Astrocyte (in vitro differentiated cells and primary cell): ENCODE measurements at regions not wholly inside any gene's neighbourhood (a gene's known extent, or its start where the extent isn't known, plus 50 kb on each side); places are given as distances from the start of the nearest gene placed in this dataset.

Experiments used
- DNase-seq: peaks from one replicate; pipeline ENCODE4 v3.0.0-alpha.2; 2010; ENCODE audit warnings: low read depth
- FAIRE-seq: peaks from 2 replicates; lab custom pipeline; 2011; peaks lifted over from hg19 to GRCh38; lab: Jason Lieb, UNC
- H2AFZ ChIP-seq: 2 replicates; pipeline ENCODE4 v1.6.0; 2012; ENCODE audit warnings: low read depth, low read length, inconsistent platforms
- H3K27ac ChIP-seq: 2 replicates; pipeline ENCODE4 v1.5.1; 2011; ENCODE audit warnings: low read depth, low read length, inconsistent platforms
- H3K27me3 ChIP-seq: 2 replicates; pipeline ENCODE4 v1.6.0; 2011; ENCODE audit warnings: low read length, inconsistent platforms; ENCODE audit not compliant: insufficient read depth
- H3K36me3 ChIP-seq: 2 replicates; pipeline ENCODE4 v1.5.1; 2011; ENCODE audit warnings: low read length, inconsistent platforms; ENCODE audit not compliant: insufficient read depth
- H3K4me1 ChIP-seq: 2 replicates; pipeline ENCODE4 v1.5.1; 2011; ENCODE audit warnings: low read length, inconsistent platforms; ENCODE audit not compliant: insufficient read depth
- H3K4me2 ChIP-seq: 2 replicates; pipeline ENCODE4 v1.6.0; 2012; ENCODE audit warnings: low read length, inconsistent platforms
- H3K4me3 ChIP-seq: 2 replicates; pipeline ENCODE4 v1.5.1; 2011; ENCODE audit warnings: low read depth, mild to moderate bottlenecking, low read length, inconsistent platforms; ENCODE audit not compliant: insufficient read depth
- H3K79me2 ChIP-seq: 2 replicates; pipeline ENCODE4 v1.6.0; 2012; ENCODE audit warnings: mild to moderate bottlenecking, low read length, inconsistent platforms; ENCODE audit not compliant: insufficient read depth
- H3K9ac ChIP-seq: 2 replicates; pipeline ENCODE4 v1.6.0; 2012; ENCODE audit warnings: mild to moderate bottlenecking, low read length, inconsistent platforms
- H3K9me3 ChIP-seq: 2 replicates; pipeline ENCODE4 v1.5.1; 2012; ENCODE audit warnings: low read depth, mild to moderate bottlenecking, low read length, inconsistent platforms; ENCODE audit not compliant: insufficient read depth
- H4K20me1 ChIP-seq: 2 replicates; pipeline ENCODE4 v1.6.0; 2012; ENCODE audit warnings: low read length, inconsistent platforms; ENCODE audit not compliant: insufficient read depth
- H3K27ac Mint-ChIP-seq: one replicate; pipeline ENCODE4 v1.8.0; 2021; ENCODE audit warnings: mild to moderate bottlenecking, mixed read lengths; ENCODE audit not compliant: unreplicated experiment
- H3K27me3 Mint-ChIP-seq: one replicate; pipeline ENCODE4 v1.8.0; 2021; ENCODE audit warnings: low read depth, mixed read lengths; ENCODE audit not compliant: unreplicated experiment
- H3K36me3 Mint-ChIP-seq: one replicate; pipeline ENCODE4 v1.8.0; 2021; ENCODE audit warnings: low read depth, mixed read lengths; ENCODE audit not compliant: unreplicated experiment
- H3K4me1 Mint-ChIP-seq: one replicate; pipeline ENCODE4 v1.8.0; 2021; ENCODE audit warnings: low read depth, mixed read lengths; ENCODE audit not compliant: unreplicated experiment
- H3K4me3 Mint-ChIP-seq: one replicate; pipeline ENCODE4 v1.8.0; 2021; ENCODE audit warnings: mild to moderate bottlenecking, moderate library complexity, mixed read lengths; ENCODE audit not compliant: unreplicated experiment
- H3K9me3 Mint-ChIP-seq: one replicate; pipeline ENCODE4 v1.8.0; 2021; ENCODE audit warnings: mild to moderate bottlenecking, mixed read lengths; ENCODE audit not compliant: unreplicated experiment
- EZH2 ChIP-seq: IDR thresholded peaks from 2 replicates; pipeline ENCODE4 v1.6.1; 2012; ENCODE audit warnings: mild to moderate bottlenecking, low read length, inconsistent platforms; ENCODE audit not compliant: insufficient read depth
- TF ChIP-seq, protein P1 (sequence below): IDR thresholded peaks from 2 replicates; pipeline ENCODE4 v1.5.1; 2011; ENCODE audit warnings: low read depth, mild to moderate bottlenecking, inconsistent platforms, low read length, moderate library complexity; ENCODE audit not compliant: insufficient read depth

DNA sequence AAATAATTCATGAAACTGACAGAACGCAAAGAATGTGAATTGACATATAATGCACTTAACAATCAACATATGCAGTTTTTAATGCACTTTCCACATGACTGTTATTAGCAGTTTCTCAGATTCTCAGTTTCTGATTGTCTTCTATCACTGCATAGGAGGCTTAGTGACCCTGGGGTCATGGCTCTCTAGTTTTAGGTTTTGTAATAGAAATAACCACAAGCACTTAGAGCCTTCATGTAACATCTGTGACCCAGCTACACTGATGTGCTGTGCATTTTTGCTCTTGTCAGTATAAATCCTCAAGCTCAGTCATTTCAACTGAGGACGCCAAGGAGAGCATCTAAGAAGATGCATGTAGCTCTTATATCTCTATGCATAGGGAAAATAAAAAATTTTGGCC is 163.1 kb upstream of the IZUMO3 start:
- Histone ChIP-seq H4K20me1 (no peaks in the 10 kb centered on the region), H3K27me3 (no peaks in the 10 kb centered on the region), H2AFZ (no peak overlapping the region), H3K4me2 (no peak overlapping the region), H3K4me1 (no peaks in the 10 kb centered on the region), H3K9ac (no peak overlapping the region), H3K79me2 (no peaks in the 10 kb centered on the region), H3K4me3 (no peak overlapping the region), H3K27ac (no peak overlapping the region), H3K36me3 (no peaks in the 10 kb centered on the region), H3K9me3 (no peaks in the 10 kb centered on the region)
- no peaks in the 10 kb centered on the region for H3K36me3 Mint-ChIP-seq
- no peak for TF ChIP-seq EZH2
- DNase-seq, result no peak
- no peaks in the 10 kb centered on the region for H3K27me3 Mint-ChIP-seq
- H3K27ac Mint-ChIP-seq, result no peak overlapping the region
- no peaks in the 10 kb centered on the region for H3K4me1 Mint-ChIP-seq
- no peaks in the 10 kb centered on the region for H3K9me3 Mint-ChIP-seq
- FAIRE-seq, result no peak
- H3K4me3 Mint-ChIP-seq, result no peak overlapping the region

GRCh38 chr9:24698881-24699518 is 153.3 kb upstream of the IZUMO3 start:
- H3K36me3 ChIP-seq, result no peaks in the 10 kb centered on the region
- H3K79me2 ChIP-seq, result no peaks in the 10 kb centered on the region
- DNase-seq (no peak), FAIRE-seq (no peak)
- no peaks in the 10 kb centered on the region for H3K4me1 Mint-ChIP-seq
- no peaks in the 10 kb centered on the region for H3K27me3 Mint-ChIP-seq
- no peak overlapping the region for H3K4me2 ChIP-seq
- no peaks in the 10 kb centered on the region for H3K36me3 Mint-ChIP-seq
- H3K27me3 ChIP-seq, result no peaks in the 10 kb centered on the region
- no peak for TF ChIP-seq EZH2
- TF ChIP-seq, protein P1, sequence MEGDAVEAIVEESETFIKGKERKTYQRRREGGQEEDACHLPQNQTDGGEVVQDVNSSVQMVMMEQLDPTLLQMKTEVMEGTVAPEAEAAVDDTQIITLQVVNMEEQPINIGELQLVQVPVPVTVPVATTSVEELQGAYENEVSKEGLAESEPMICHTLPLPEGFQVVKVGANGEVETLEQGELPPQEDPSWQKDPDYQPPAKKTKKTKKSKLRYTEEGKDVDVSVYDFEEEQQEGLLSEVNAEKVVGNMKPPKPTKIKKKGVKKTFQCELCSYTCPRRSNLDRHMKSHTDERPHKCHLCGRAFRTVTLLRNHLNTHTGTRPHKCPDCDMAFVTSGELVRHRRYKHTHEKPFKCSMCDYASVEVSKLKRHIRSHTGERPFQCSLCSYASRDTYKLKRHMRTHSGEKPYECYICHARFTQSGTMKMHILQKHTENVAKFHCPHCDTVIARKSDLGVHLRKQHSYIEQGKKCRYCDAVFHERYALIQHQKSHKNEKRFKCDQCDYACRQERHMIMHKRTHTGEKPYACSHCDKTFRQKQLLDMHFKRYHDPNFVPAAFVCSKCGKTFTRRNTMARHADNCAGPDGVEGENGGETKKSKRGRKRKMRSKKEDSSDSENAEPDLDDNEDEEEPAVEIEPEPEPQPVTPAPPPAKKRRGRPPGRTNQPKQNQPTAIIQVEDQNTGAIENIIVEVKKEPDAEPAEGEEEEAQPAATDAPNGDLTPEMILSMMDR, result no peak
- H3K4me3 Mint-ChIP-seq, result no peak overlapping the region
- no peak overlapping the region for H3K4me3 ChIP-seq
- H3K4me1 ChIP-seq, result no peaks in the 10 kb centered on the region
- H3K9me3 Mint-ChIP-seq, result no peaks in the 10 kb centered on the region
- no peak overlapping the region for H2AFZ ChIP-seq
- H3K9me3 ChIP-seq, result no peaks in the 10 kb centered on the region
- H3K27ac ChIP-seq, result no peak overlapping the region
- no peak overlapping the region for H3K9ac ChIP-seq
- H4K20me1 ChIP-seq, result no peaks in the 10 kb centered on the region
- H3K27ac Mint-ChIP-seq, result no peak overlapping the region

DNA sequence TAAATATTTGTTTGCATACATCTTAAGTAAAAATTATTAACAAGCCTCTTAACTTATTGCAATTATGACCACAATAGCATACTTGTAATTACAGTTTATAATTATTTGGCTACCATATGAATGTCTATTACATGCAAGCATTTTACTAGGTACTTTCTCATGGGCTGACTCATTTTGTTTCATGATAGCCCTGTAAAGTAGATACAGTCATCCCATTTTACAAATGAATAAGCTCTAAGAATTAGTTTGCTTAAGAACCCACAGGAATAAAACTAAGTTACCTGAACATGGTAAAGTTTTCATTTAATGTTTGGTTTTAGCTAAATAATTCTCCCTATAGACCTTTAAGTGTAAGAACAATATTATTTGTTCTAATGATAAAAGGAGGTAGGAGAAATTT is 126.6 kb upstream of the IZUMO3 start:
- Mint-ChIP-seq H3K9me3 (peaks cover 3% of the 10 kb centered on the region), H3K27me3 (no peaks in the 10 kb centered on the region), H3K27ac (no peak overlapping the region), H3K4me3 (no peak overlapping the region), H3K36me3 (no peaks in the 10 kb centered on the region), H3K4me1 (peaks cover 7% of the 10 kb centered on the region)
- no peak overlapping the region for H2AFZ ChIP-seq
- H3K27me3 ChIP-seq, result no peaks in the 10 kb centered on the region
- no peaks in the 10 kb centered on the region for H3K79me2 ChIP-seq
- H3K4me1 ChIP-seq, result no peaks in the 10 kb centered on the region
- no peak for TF ChIP-seq EZH2
- TF ChIP-seq, protein P1, result no peak
- no peak for FAIRE-seq
- no peaks in the 10 kb centered on the region for H4K20me1 ChIP-seq
- no peak overlapping the region for H3K9ac ChIP-seq
- H3K27ac ChIP-seq, result no peak overlapping the region
- no peak overlapping the region for H3K4me2 ChIP-seq
- no peaks in the 10 kb centered on the region for H3K36me3 ChIP-seq
- DNase-seq, result no peak
- H3K4me3 ChIP-seq, result no peak overlapping the region
- no peaks in the 10 kb centered on the region for H3K9me3 ChIP-seq
